Endothelial cell of umbilical vein (primary cell): ENCODE measurements at regions not wholly inside any gene's neighbourhood (a gene's known extent, or its start where the extent isn't known, plus 50 kb on each side); places are given as distances from the start of the nearest gene placed in this dataset.
A peak's percentile ranks its signal among the peaks of the same experiment; 100 is the strongest.

Experiments used
- BruUV-seq: library from RNA; stranded (reverse); fragments of 400-500 nt; replicated peaks from 2 replicates; lab custom pipeline; 2021; lab: Mats Ljungman, UMichigan
- CTCF ChIA-PET: fragments of 300-600, 350-600 bp; sonication (Branson Sonifier 250); formaldehyde crosslinking; loops from one replicate; lab custom pipeline; 2021; ENCODE audit warnings: antibody characterized with exemption, inconsistent platforms; lab: Charles Lee
- POLR2A ChIA-PET: fragments of 300-600, 350-600 bp; sonication (Branson Sonifier 250); formaldehyde crosslinking; loops from one replicate; lab custom pipeline; 2021; ENCODE audit warnings: antibody characterized with exemption, inconsistent platforms; lab: Charles Lee
- DNase-seq: peaks from one replicate; pipeline ENCODE4 v3.0.0-alpha.2; 2011; ENCODE audit warnings: low read depth, low spot score
- FAIRE-seq: peaks from 2 replicates; lab custom pipeline; 2011; peaks lifted over from hg19 to GRCh38; lab: Jason Lieb, UNC
- H2AFZ ChIP-seq: 2 replicates; pipeline ENCODE4 v1.6.0; 2012; ENCODE audit warnings: low read depth, low read length, control low read depth, inconsistent platforms
- H3K27ac ChIP-seq: 2 replicates; pipeline ENCODE4 v1.5.1; 2011; ENCODE audit warnings: low read depth, mild to moderate bottlenecking, control low read depth, low read length, moderate library complexity; ENCODE audit not compliant: insufficient read depth
- H3K27me3 ChIP-seq, 2 experiments: 2 replicates each; pipeline versions ENCODE4 v1.6.0 to v1.6.1; 2011; ENCODE audit warnings: low read length in 2 of 2, mixed read lengths in 1 of 2; ENCODE audit not compliant: control insufficient read depth in 2 of 2, insufficient read depth in 2 of 2
- H3K36me3 ChIP-seq, 2 experiments: 2 replicates in 1 of 2; 3 replicates in 1 of 2; pipeline ENCODE4 v1.5.1; 2011; ENCODE audit warnings: low read length in 2 of 2, mild to moderate bottlenecking in 1 of 2, moderate library complexity in 1 of 2; ENCODE audit not compliant: control insufficient read depth in 2 of 2, insufficient read depth in 2 of 2; ENCODE audit errors: extremely low read depth in 1 of 2
- H3K4me1 ChIP-seq: 3 replicates; pipeline ENCODE4 v1.5.1; 2011; ENCODE audit warnings: mild to moderate bottlenecking, low read length; ENCODE audit not compliant: control insufficient read depth, insufficient read depth; ENCODE audit errors: extremely low read depth
- H3K4me2 ChIP-seq: 2 replicates; pipeline ENCODE4 v1.6.1; 2011; ENCODE audit warnings: low read length, control low read depth, mixed read lengths; ENCODE audit not compliant: insufficient read depth
- H3K4me3 ChIP-seq, 3 experiments: fragments of 200-600 bp in 1 of 3; sonication (generic), shearing (Covaris generic) in 1 of 3; replicated peaks in 1 of 3; 2 replicates each; pipeline ENCODE4 v1.5.1; 2011 to 2016; ENCODE audit warnings: control low read depth in 3 of 3, low read length in 3 of 3, mild to moderate bottlenecking in 2 of 3, inconsistent platforms in 1 of 3, low read depth in 1 of 3, moderate library complexity in 1 of 3; ENCODE audit not compliant: insufficient read depth in 1 of 3
- H3K79me2 ChIP-seq: 2 replicates; pipeline ENCODE4 v1.6.0; 2012; ENCODE audit warnings: low read length, inconsistent platforms; ENCODE audit not compliant: control insufficient read depth, insufficient read depth
- H3K9ac ChIP-seq: replicated peaks from 2 replicates; pipeline ENCODE3; 2011; ENCODE audit warnings: low read length, control low read depth; ENCODE audit not compliant: insufficient read depth; ENCODE audit errors: extremely low read depth
- H3K9me1 ChIP-seq: replicated peaks from 3 replicates; pipeline ENCODE4 v1.6.0; 2011; ENCODE audit warnings: mild to moderate bottlenecking, low read length; ENCODE audit not compliant: control insufficient read depth, insufficient read depth; ENCODE audit errors: extremely low read depth
- H3K9me3 ChIP-seq: replicated peaks from 2 replicates; pipeline ENCODE4 v1.5.1; 2012; ENCODE audit warnings: low read length, inconsistent platforms; ENCODE audit not compliant: control insufficient read depth, insufficient read depth
- H4K20me1 ChIP-seq: replicated peaks from 2 replicates; pipeline ENCODE3; 2011; ENCODE audit warnings: mild to moderate bottlenecking, low read length; ENCODE audit not compliant: control insufficient read depth, insufficient read depth; ENCODE audit errors: extremely low read depth
- CTCF ChIP-seq, 2 donors: IDR thresholded peaks; 1 replicate in 1 of 2; 2 replicates in 1 of 2; pipeline ENCODE4 v1.5.1; 2011; ENCODE audit warnings: low read length in 2 of 2, mild to moderate bottlenecking in 2 of 2, moderate library complexity in 2 of 2, control low read depth in 1 of 2, inconsistent platforms in 1 of 2, low read depth in 1 of 2; ENCODE audit not compliant: insufficient read depth in 1 of 2; ENCODE audit errors: extremely low read depth in 1 of 2
- EZH2 ChIP-seq: IDR thresholded peaks from 2 replicates; pipeline ENCODE4 v1.6.1; 2012; ENCODE audit warnings: borderline replicate concordance, low read depth, mild to moderate bottlenecking, moderate library complexity, low read length, inconsistent platforms; ENCODE audit not compliant: severe bottlenecking
- FOS ChIP-seq: IDR thresholded peaks from 2 replicates; pipeline ENCODE4 v1.6.1; 2011; ENCODE audit warnings: mild to moderate bottlenecking, low read length, moderate library complexity, borderline replicate concordance; ENCODE audit not compliant: insufficient read depth
- GATA2 ChIP-seq: IDR thresholded peaks from 2 replicates; pipeline ENCODE4 v1.7.0; 2011; ENCODE audit warnings: low read depth, mild to moderate bottlenecking, moderate library complexity, mixed read lengths, low read length; ENCODE audit not compliant: insufficient read length, insufficient read depth
- JUN ChIP-seq: IDR thresholded peaks from 2 replicates; pipeline ENCODE4 v1.6.1; 2011; ENCODE audit warnings: borderline replicate concordance, low read depth; ENCODE audit not compliant: insufficient read length, insufficient read depth
- MAX ChIP-seq: IDR thresholded peaks from 2 replicates; pipeline ENCODE4 v1.6.1; 2011; ENCODE audit not compliant: insufficient read depth, insufficient read length
- MYC ChIP-seq: IDR thresholded peaks from one replicate; pipeline ENCODE4 v1.6.1; 2011; ENCODE audit warnings: mild to moderate bottlenecking, low read depth, low read length
- POLR2A ChIP-seq: IDR thresholded peaks from 2 replicates; pipeline ENCODE4 v1.6.1; 2012; ENCODE audit warnings: low read depth, mild to moderate bottlenecking, control low read depth, low read length
- POLR2AphosphoS5 ChIP-seq: IDR thresholded peaks from 2 replicates; pipeline ENCODE4 v1.6.1; 2012; ENCODE audit warnings: low read depth, mild to moderate bottlenecking, control low read depth, low read length, moderate library complexity; ENCODE audit not compliant: insufficient read depth
- dilution Hi-C: fragments of 300-500 bp; cut with MboI; formaldehyde crosslinking; loops from one replicate; pipeline ENCODE4 v1.15.0; 2019; ENCODE audit warnings: low sequenced_read_pairs; ENCODE audit not compliant: extremely low pct_ligation_motif_present
- intact Hi-C: fragments of 100-400 bp; cut with micrococcal nuclease; formaldehyde crosslinking; loops from one replicate; pipeline ENCODE4 v1.10.0; 2022

GRCh38 chr7:124542476-124542875 lies 223.1 kb downstream of the GPR37 start:
- dilution Hi-C loops (no loop called here), intact Hi-C loops (no loop called here)
- Histone ChIP-seq H3K9me1 (no peaks in the 10 kb centered on the region), H3K79me2 (no peaks in the 10 kb centered on the region), H3K9ac (no peak overlapping the region), H3K4me3 (no peak overlapping the region), H3K27me3 (no peaks in the 10 kb centered on the region), H3K9me3 (no peaks in the 10 kb centered on the region), H4K20me1 (no peaks in the 10 kb centered on the region), H3K36me3 (no peaks in the 10 kb centered on the region), H2AFZ (no peak overlapping the region), H3K4me1 (no peaks in the 10 kb centered on the region), H3K27ac (no peak overlapping the region), H3K4me2 (no peak overlapping the region)
- ChIA-PET POLR2A (no interaction called here), CTCF (interaction anchor here (0.7 kb wide), 1 partner anchor 22 kb away, joined by 3 read pairs; no protein-coding TSS in a partner anchor)
- no peak for DNase-seq
- BruUV-seq, result no TSS peak
- TF ChIP-seq FOS, result no peak
- no peak for TF ChIP-seq CTCF (IDR thresholded peaks at IDR 0.05; ENCODE audit: extremely low read depth in 1 of 2, insufficient read depth in 1 of 2, low read depth in 1 of 2, low read length in 2 of 2)
- no peak for TF ChIP-seq POLR2AphosphoS5
- no peak for TF ChIP-seq JUN
- no peak for FAIRE-seq

- ChIA-PET CTCF (no interaction called here), POLR2A (no interaction called here)
- no peaks in the 10 kb centered on the region for H3K27me3 ChIP-seq
- H3K9me3 ChIP-seq, result no peaks in the 10 kb centered on the region
- dilution Hi-C loops (no loop called here), intact Hi-C loops (no loop called here)
- H3K9ac ChIP-seq, result no peak overlapping the region
- H4K20me1 ChIP-seq, result no peaks in the 10 kb centered on the region
- H3K79me2 ChIP-seq, result no peaks in the 10 kb centered on the region
- H2AFZ ChIP-seq, result no peak overlapping the region
- no TSS peak for BruUV-seq
- TF ChIP-seq JUN (no peak), MYC (no peak), GATA2 (no peak), MAX (no peak), CTCF (IDR thresholded peaks at IDR 0.05; ENCODE audit: extremely low read depth in 1 of 2, insufficient read depth in 1 of 2, low read depth in 1 of 2, low read length in 2 of 2) (no peak), POLR2A (no peak), POLR2AphosphoS5 (no peak), FOS (no peak), EZH2 (no peak)
- H3K4me2 ChIP-seq, result no peak overlapping the region
- FAIRE-seq (no peak), DNase-seq (peak; percentile 8)
- no peak overlapping the region for H3K4me3 ChIP-seq
- H3K27ac ChIP-seq, result no peak overlapping the region
- H3K9me1 ChIP-seq, result no peaks in the 10 kb centered on the region
- no peaks in the 10 kb centered on the region for H3K4me1 ChIP-seq
- no peaks in the 10 kb centered on the region for H3K36me3 ChIP-seq
These were observed 229.3 kb downstream of the GPR37 start for GRCh38 chr7:124536156-124536762.
